IMR-90 (cell line): ENCODE measurements at regions not wholly inside any gene's neighbourhood (a gene's known extent, or its start where the extent isn't known, plus 50 kb on each side); places are given as distances from the start of the nearest gene placed in this dataset.

Experiments
- ATAC-seq: fragments of 200-7000 bp; cut with Tn5 transposase; 2 replicates; pipeline ENCODE4 v1.9.1; 2020; ENCODE audit warnings: low read depth, mild to moderate bottlenecking, moderate library complexity
- BruUV-seq: library from RNA; stranded (reverse); fragments of 400-500 nt; replicated peaks from 2 replicates; lab custom pipeline; 2021; lab: Mats Ljungman, UMichigan
- CTCF ChIA-PET: fragments of 300-600 bp; formaldehyde crosslinking; extraction: SDS; loops from one replicate; lab custom pipeline; 2021; ENCODE audit warnings: antibody characterized with exemption; lab: Yijun Ruan, JAX
- POLR2A ChIA-PET: fragments of 300-600 bp; sonication (Branson Sonifier 250); formaldehyde crosslinking; loops from one replicate; lab custom pipeline; 2022; ENCODE audit warnings: antibody characterized with exemption; ENCODE audit not compliant: unreplicated experiment; lab: Charles Lee
- DNase-seq: peaks from one replicate; pipeline ENCODE4 v3.0.0; 2013
- H2AFZ ChIP-seq: replicated peaks from 2 replicates; pipeline ENCODE3; 2013; ENCODE audit warnings: low read length, mild to moderate bottlenecking; ENCODE audit not compliant: poor library complexity
- H2AK5ac ChIP-seq: 2 replicates; pipeline ENCODE4 v1.6.1; 2013; ENCODE audit warnings: low read depth, low read length, inconsistent platforms
- H2AK9ac ChIP-seq: replicated peaks from 2 replicates; pipeline ENCODE3; 2013; ENCODE audit warnings: mild to moderate bottlenecking, low read depth, low read length, moderate library complexity; ENCODE audit not compliant: poor library complexity
- H2BK120ac ChIP-seq: 2 replicates; pipeline ENCODE4 v1.6.1; 2013; ENCODE audit warnings: low read depth, low read length, inconsistent platforms
- H2BK15ac ChIP-seq: 3 replicates; pipeline ENCODE4 v1.6.1; 2013; ENCODE audit warnings: low read depth, low read length, inconsistent platforms
- H2BK20ac ChIP-seq: 2 replicates; pipeline ENCODE4 v1.6.1; 2013; ENCODE audit warnings: low read depth, mild to moderate bottlenecking, inconsistent platforms, low read length, moderate library complexity
- H2BK5ac ChIP-seq: 2 replicates; pipeline ENCODE4 v1.6.1; 2013; ENCODE audit warnings: mild to moderate bottlenecking, low read depth, low read length, inconsistent platforms; ENCODE audit not compliant: poor library complexity, severe bottlenecking
- H3K14ac ChIP-seq: replicated peaks from 2 replicates; pipeline ENCODE4 v1.6.1; 2013; ENCODE audit warnings: low read depth, low read length, inconsistent platforms
- H3K18ac ChIP-seq: 2 replicates; pipeline ENCODE4 v1.6.1; 2013; ENCODE audit warnings: low read depth, low read length, control low read depth
- H3K23ac ChIP-seq: 2 replicates; pipeline ENCODE4 v1.6.1; 2013; ENCODE audit warnings: low read depth, low read length, inconsistent platforms
- H3K27ac ChIP-seq: 2 replicates; pipeline ENCODE4 v1.5.1; 2013; ENCODE audit warnings: mild to moderate bottlenecking, control low read depth, low read length; ENCODE audit not compliant: insufficient read depth
- H3K27me3 ChIP-seq: 2 replicates; pipeline ENCODE4 v1.6.1; 2013; ENCODE audit warnings: low read length; ENCODE audit not compliant: control insufficient read depth, insufficient read depth
- H3K36me3 ChIP-seq: 2 replicates; pipeline ENCODE4 v1.6.1; 2013; ENCODE audit warnings: low read length, mixed read lengths; ENCODE audit not compliant: control insufficient read depth, insufficient read depth
- H3K4ac ChIP-seq: 2 replicates; pipeline ENCODE4 v1.6.1; 2013; ENCODE audit warnings: low read depth, low read length, inconsistent platforms
- H3K4me1 ChIP-seq: 2 replicates; pipeline ENCODE4 v1.6.1; 2013; ENCODE audit warnings: low read length, mixed read lengths; ENCODE audit not compliant: control insufficient read depth, insufficient read depth
- H3K4me2 ChIP-seq: 2 replicates; pipeline ENCODE4 v1.6.1; 2013; ENCODE audit warnings: low read depth, mild to moderate bottlenecking, control low read depth, low read length, moderate library complexity
- H3K4me3 ChIP-seq: 2 replicates; pipeline ENCODE4 v1.5.1; 2013; ENCODE audit warnings: low read depth, mild to moderate bottlenecking, control low read depth, low read length, moderate library complexity; ENCODE audit not compliant: insufficient read depth
- H3K56ac ChIP-seq: 2 replicates; pipeline ENCODE4 v1.6.1; 2013; ENCODE audit warnings: low read length, inconsistent platforms; ENCODE audit not compliant: insufficient read depth; ENCODE audit errors: extremely low read depth
- H3K79me1 ChIP-seq, 2 experiments: 2 replicates each; pipeline ENCODE4 v1.6.1; 2013; ENCODE audit warnings: low read length in 2 of 2, inconsistent platforms in 1 of 2, low read depth in 1 of 2
- H3K9ac ChIP-seq: 2 replicates; pipeline ENCODE4 v1.6.1; 2013; ENCODE audit warnings: low read depth, low read length, control low read depth
- H3K9me1 ChIP-seq: 2 replicates; pipeline ENCODE4 v1.6.1; 2013; ENCODE audit warnings: low read length, inconsistent platforms; ENCODE audit not compliant: insufficient read depth
- H3K9me3 ChIP-seq: 2 replicates; pipeline ENCODE4 v1.6.1; 2013; ENCODE audit warnings: low read length; ENCODE audit not compliant: control insufficient read depth, insufficient read depth
- H4K20me1 ChIP-seq: 2 replicates; pipeline ENCODE4 v1.6.1; 2013; ENCODE audit warnings: low read length, inconsistent platforms; ENCODE audit not compliant: insufficient read depth
- H4K5ac ChIP-seq: 2 replicates; pipeline ENCODE4 v1.6.1; 2013; ENCODE audit warnings: mild to moderate bottlenecking, low read depth, low read length, control low read depth
- H4K8ac ChIP-seq, 2 experiments: 2 replicates each; pipeline ENCODE4 v1.6.1; 2013; ENCODE audit warnings: low read depth in 2 of 2, low read length in 2 of 2, control low read depth in 1 of 2, inconsistent platforms in 1 of 2
- H4K91ac ChIP-seq: 2 replicates; pipeline ENCODE4 v1.6.1; 2013; ENCODE audit warnings: low read depth, low read length, inconsistent platforms; ENCODE audit not compliant: insufficient read depth
- BHLHE40 ChIP-seq: fragments of 150-350 bp; IDR thresholded peaks from 2 replicates; pipeline ENCODE4 v1.6.1; 2016; ENCODE audit warnings: mild to moderate bottlenecking, low read depth, low read length
- CEBPB ChIP-seq: IDR thresholded peaks from 2 replicates; pipeline ENCODE4 v1.6.1; 2012; ENCODE audit warnings: low read depth, low read length, improper control_type of control experiment
- CTCF ChIP-seq: conservative IDR thresholded peaks from 2 replicates; pipeline ENCODE4 v1.5.1; 2012; ENCODE audit warnings: mild to moderate bottlenecking, low read depth, low read length, improper control_type of control experiment
- ELK1 ChIP-seq: fragments of 150-350 bp; IDR thresholded peaks from 2 replicates; pipeline ENCODE4 v1.6.1; 2016; ENCODE audit warnings: low read depth, mild to moderate bottlenecking, low read length, moderate library complexity, borderline replicate concordance
- MAZ ChIP-seq: IDR thresholded peaks from 2 replicates; pipeline ENCODE4 v1.6.1; 2012; ENCODE audit warnings: low read depth, mild to moderate bottlenecking, low read length, improper control_type of control experiment, moderate library complexity, borderline replicate concordance
- NFE2L2 ChIP-seq: fragments of 150-350 bp; IDR thresholded peaks from 2 replicates; pipeline ENCODE4 v1.6.1; 2016; ENCODE audit warnings: low read depth, mild to moderate bottlenecking, low read length
- POLR2A ChIP-seq: IDR thresholded peaks from 2 replicates; pipeline ENCODE4 v1.6.1; 2012; ENCODE audit warnings: mild to moderate bottlenecking, low read depth, low read length
- RAD21 ChIP-seq: IDR thresholded peaks from 2 replicates; pipeline ENCODE4 v1.6.1; 2012; ENCODE audit warnings: low read length, improper control_type of control experiment
- RFX5 ChIP-seq: IDR thresholded peaks from 2 replicates; pipeline ENCODE4 v1.8.0; 2012; ENCODE audit warnings: low read depth, mild to moderate bottlenecking, low read length, moderate library complexity
- SMC3 ChIP-seq: fragments of 150-350 bp; IDR thresholded peaks from 2 replicates; pipeline ENCODE4 v1.6.1; 2016; ENCODE audit warnings: low read depth, mild to moderate bottlenecking, antibody characterized with exemption, low read length, moderate library complexity
- USF2 ChIP-seq: fragments of 150-350 bp; IDR thresholded peaks from 2 replicates; pipeline ENCODE4 v1.6.1; 2017; ENCODE audit warnings: mild to moderate bottlenecking, antibody characterized with exemption, low read length, low read depth
- dilution Hi-C: fragments of 300-500 bp; cut with HindIII; formaldehyde crosslinking; loops from one replicate; pipeline ENCODE4 v1.14.3; 2018; ENCODE audit warnings: low sequenced_read_pairs; ENCODE audit not compliant: unreplicated experiment
- in situ Hi-C: fragments of 300-500 bp; cut with MboI; formaldehyde crosslinking; loops from 3 replicates; pipeline ENCODE4 v1.14.3; 2019; ENCODE audit warnings: low sequenced_read_pairs, inconsistent platforms, mixed read lengths
- intact Hi-C: fragments of 100-400 bp; cut with micrococcal nuclease; formaldehyde crosslinking; loops from 2 replicates; pipeline ENCODE4 v1.10.0; 2022

GRCh38 chr2:42843611-42844010, 51.2 kb upstream of the HAAO start:
- H2BK5ac ChIP-seq = no peak overlapping the region
- peak overlapping the region; percentile 59; the same call in 2 of the 3 replicates for H2BK15ac ChIP-seq
- CTCF ChIA-PET = no interaction called here
- TF ChIP-seq ELK1 (no peak), SMC3 (no peak), NFE2L2 (no peak), MAZ (no peak), USF2 (no peak), CEBPB (no peak), RFX5 (no peak), POLR2A (no peak), RAD21 (no peak), CTCF (no peak), BHLHE40 (no peak)
- H3K9ac ChIP-seq = no peak overlapping the region
- H2BK120ac ChIP-seq = peak overlapping the region; percentile 59
- no TSS peak for BruUV-seq
- no peak overlapping the region for H2AK9ac ChIP-seq
- H2AFZ ChIP-seq = no peak overlapping the region
- DNase-seq (no peak), ATAC-seq (no peak)
- peak overlapping the region; percentile 66 for H3K4ac ChIP-seq
- in situ Hi-C loops (loop anchor here (25.0 kb wide), 1 partner anchor 719 kb away; no protein-coding TSS in a partner anchor), dilution Hi-C loops (no loop called here), intact Hi-C loops (no loop called here)
- H3K4me2 ChIP-seq = no peak overlapping the region
- peaks cover 3% of the 10 kb centered on the region; the same call in 1 of the 2 replicates for H4K20me1 ChIP-seq
- peak overlapping the region; percentile 19; the same call in 1 of the 2 replicates for H3K18ac ChIP-seq
- H3K9me1 ChIP-seq = peaks cover 12% of the 10 kb centered on the region
- H3K56ac ChIP-seq = no peak overlapping the region
- no peaks in the 10 kb centered on the region for H3K9me3 ChIP-seq
- H3K4me1 ChIP-seq = peaks cover 18% of the 10 kb centered on the region
- H3K36me3 ChIP-seq = no peaks in the 10 kb centered on the region
- no peak overlapping the region for H4K8ac ChIP-seq
- peak overlapping the region; percentile 52; the same call in 1 of the 2 replicates for H3K14ac ChIP-seq
- H2AK5ac ChIP-seq = peak overlapping the region; percentile 66; the same call in 1 of the 2 replicates
- peak overlapping the region; percentile 35; the same call in 1 of the 2 replicates for H3K23ac ChIP-seq
- H4K5ac ChIP-seq = no peak overlapping the region
- no peak overlapping the region for H3K4me3 ChIP-seq
- H3K27ac ChIP-seq = no peak overlapping the region
- H3K79me1 ChIP-seq = no peaks in the 10 kb centered on the region
- peaks cover 9% of the 10 kb centered on the region; the same call in 1 of the 2 replicates for H3K27me3 ChIP-seq
- peak overlapping the region; percentile 73 for H2BK20ac ChIP-seq
- POLR2A ChIA-PET = no interaction called here
- H4K91ac ChIP-seq = peak overlapping the region; percentile 32
